Transverse colon (tissue), 4 donors: ENCODE measurements at regions not wholly inside any gene's neighbourhood (a gene's known extent, or its start where the extent isn't known, plus 50 kb on each side); places are given as distances from the start of the nearest gene placed in this dataset.
"Not testable (repeated sequence)": the region's sequence is repeated elsewhere in the genome, so short reads cannot be mapped to it uniquely, and the experiment has no call there.

Experiments
- DNase-seq: peaks from one replicate; pipeline ENCODE4 v3.0.0-alpha.2; 2019
- H3K27ac ChIP-seq, 4 donors: fragments of 200-600 bp; sonication (generic); 2 replicates each; pipeline ENCODE4 v1.5.1; 2016 to 2018; ENCODE audit warnings: inconsistent platforms in 4 of 4
- H3K27me3 ChIP-seq: fragments of 200-600 bp; sonication (generic); 2 replicates; pipeline ENCODE4 v1.5.1; 2017; ENCODE audit warnings: inconsistent platforms
- H3K36me3 ChIP-seq, 4 donors: fragments of 200-600 bp; sonication (generic); 2 replicates each; pipeline ENCODE4 v1.5.1; 2017 to 2019; ENCODE audit warnings: inconsistent platforms in 4 of 4
- H3K4me1 ChIP-seq, 4 donors: fragments of 200-600 bp; sonication (generic); 2 replicates each; pipeline ENCODE4 v1.5.1; 2017 to 2020; ENCODE audit warnings: inconsistent platforms in 4 of 4
- H3K4me3 ChIP-seq, 4 donors: fragments of 200-600 bp; sonication (generic); 1 replicate in 1 of 4; 2 replicates in 3 of 4; pipeline versions ENCODE4 v1.5.1 to v1.6.1; 2017 to 2019; ENCODE audit warnings: inconsistent platforms in 4 of 4
- H3K9me3 ChIP-seq, 2 donors: fragments of 200-600 bp; sonication (generic); 2 replicates each; pipeline ENCODE4 v1.5.1; 2017 to 2019; ENCODE audit warnings: inconsistent platforms in 2 of 2
- EP300 ChIP-seq: sonication (generic); formaldehyde crosslinking; IDR thresholded peaks from one replicate; pipeline ENCODE4 v1.6.1; 2017; ENCODE audit warnings: antibody characterized with exemption, low read depth
- POLR2A ChIP-seq: fragments of 450-650 bp; IDR thresholded peaks from one replicate; pipeline ENCODE4 v1.6.1; 2016; ENCODE audit warnings: antibody characterized with exemption, mild to moderate bottlenecking, moderate library complexity
- POLR2AphosphoS5 ChIP-seq, 3 donors: sonication (generic); formaldehyde crosslinking; IDR thresholded peaks; one replicate each; pipeline ENCODE4 v1.6.1; 2016; ENCODE audit warnings: antibody characterized with exemption in 3 of 3
- WGBS, 2 donors: methylation state at CpG; one replicate each; pipeline ENCODE4 v1.1.5; 2018; ENCODE audit warnings: low coverage in 1 of 2; 5-methylcytosine and 5-hydroxymethylcytosine counted together
- in situ Hi-C, 4 donors: fragments of 200-750 bp; cut with MboI; loops; one replicate each; pipeline versions ENCODE4 v1.15.0 to v1.15.1; 2017; ENCODE audit warnings: low sequenced_read_pairs in 3 of 4, low pct_ligation_motif_present in 1 of 4, low pct_unique_long_range_greater_than_20kb in 1 of 4
- intact Hi-C: fragments of 100-400 bp; cut with DNase I; formaldehyde crosslinking; loops from one replicate; pipeline ENCODE4 v1.15.1; 2023; ENCODE audit warnings: low total_unique reads
- TF ChIP-seq, protein P1 (sequence below), 5 experiments: fragments of 200-600 bp in 3 of 5; fragments of 450-650 bp in 2 of 5; sonication (generic) in 3 of 5; IDR thresholded peaks; 1 replicate in 2 of 5; 2 replicates in 3 of 5; pipeline ENCODE4 v1.5.1; 2016 to 2017; ENCODE audit warnings: antibody characterized with exemption in 5 of 5, inconsistent platforms in 3 of 5, mild to moderate bottlenecking in 2 of 5, moderate library complexity in 1 of 5

- intact Hi-C loops: no loop called here
- no peaks in the 10 kb centered on the region for H3K36me3 ChIP-seq
- DNase-seq: no peak
- H3K4me1 ChIP-seq: peaks cover 0 to 18% (median 4%) of the 10 kb centered on the region in 4 donors
- H3K9me3 ChIP-seq: no peaks in the 10 kb centered on the region
- H3K4me3 ChIP-seq: no peak overlapping the region
- H3K27ac ChIP-seq: no peak overlapping the region
- no peaks in the 10 kb centered on the region for H3K27me3 ChIP-seq
- TF ChIP-seq POLR2A: no peak
- TF ChIP-seq, protein P1, sequence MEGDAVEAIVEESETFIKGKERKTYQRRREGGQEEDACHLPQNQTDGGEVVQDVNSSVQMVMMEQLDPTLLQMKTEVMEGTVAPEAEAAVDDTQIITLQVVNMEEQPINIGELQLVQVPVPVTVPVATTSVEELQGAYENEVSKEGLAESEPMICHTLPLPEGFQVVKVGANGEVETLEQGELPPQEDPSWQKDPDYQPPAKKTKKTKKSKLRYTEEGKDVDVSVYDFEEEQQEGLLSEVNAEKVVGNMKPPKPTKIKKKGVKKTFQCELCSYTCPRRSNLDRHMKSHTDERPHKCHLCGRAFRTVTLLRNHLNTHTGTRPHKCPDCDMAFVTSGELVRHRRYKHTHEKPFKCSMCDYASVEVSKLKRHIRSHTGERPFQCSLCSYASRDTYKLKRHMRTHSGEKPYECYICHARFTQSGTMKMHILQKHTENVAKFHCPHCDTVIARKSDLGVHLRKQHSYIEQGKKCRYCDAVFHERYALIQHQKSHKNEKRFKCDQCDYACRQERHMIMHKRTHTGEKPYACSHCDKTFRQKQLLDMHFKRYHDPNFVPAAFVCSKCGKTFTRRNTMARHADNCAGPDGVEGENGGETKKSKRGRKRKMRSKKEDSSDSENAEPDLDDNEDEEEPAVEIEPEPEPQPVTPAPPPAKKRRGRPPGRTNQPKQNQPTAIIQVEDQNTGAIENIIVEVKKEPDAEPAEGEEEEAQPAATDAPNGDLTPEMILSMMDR (IDR thresholded peaks at IDR 0.05): no peak
- no peak for TF ChIP-seq EP300
- TF ChIP-seq POLR2AphosphoS5 (IDR thresholded peaks at IDR 0.05): no peak
- in situ Hi-C loops: no loop called here
- WGBS, 2 donors: 82 to 93% methylated on average over 1 of the region's 1 CpG
These were observed 243.9 kb downstream of the ETV1 start for GRCh38 chr7:13745530-13745929.

- intact Hi-C loops: no loop called here
- WGBS, 2 donors: 70 to 71% methylated on average over 5 to 6 of the region's 6 CpGs
- no peak for DNase-seq
- in situ Hi-C loops: no loop called here
- Histone ChIP-seq H3K27ac (no peak overlapping the region), H3K9me3 (no peaks in the 10 kb centered on the region), H3K27me3 (no peaks in the 10 kb centered on the region), H3K4me1 (no peaks in the 10 kb centered on the region), H3K4me3 (no peak overlapping the region), H3K36me3 (no peaks in the 10 kb centered on the region)
- TF ChIP-seq POLR2A (no peak), POLR2AphosphoS5 (IDR thresholded peaks at IDR 0.05) (no peak), EP300 (no peak)
- TF ChIP-seq, protein P1 (IDR thresholded peaks at IDR 0.05): no peak
These were observed 240.5 kb downstream of the ETV1 start for GRCh38 chr7:13748998-13749397.

- TF ChIP-seq EP300 (no peak), POLR2A (no peak)
- H3K27me3 ChIP-seq: no peaks in the 10 kb centered on the region
- no peaks in the 10 kb centered on the region for H3K4me1 ChIP-seq
- intact Hi-C loops (no loop called here), in situ Hi-C loops (no loop called here)
- WGBS, 2 donors: 88 to 90% methylated on average over 3 of the region's 3 CpGs
- no peaks in the 10 kb centered on the region for H3K9me3 ChIP-seq
- no peaks in the 10 kb centered on the region for H3K36me3 ChIP-seq
- no peak overlapping the region for H3K27ac ChIP-seq
- no peak for DNase-seq
- H3K4me3 ChIP-seq: no peak overlapping the region
These were observed 239.8 kb downstream of the ETV1 start for GRCh38 chr7:13749636-13750035.

- no peak for TF ChIP-seq EP300
- TF ChIP-seq, protein P1 (IDR thresholded peaks at IDR 0.05): no peak
- TF ChIP-seq POLR2AphosphoS5 (IDR thresholded peaks at IDR 0.05): no peak
- no peak for TF ChIP-seq POLR2A
- no peak for DNase-seq
- intact Hi-C loops (no loop called here), in situ Hi-C loops (no loop called here)
- H3K4me1 ChIP-seq: no peaks in the 10 kb centered on the region
- H3K27ac ChIP-seq: no peak overlapping the region
- 51 to 75% methylated on average over 1 of the region's 1 CpG for WGBS, 2 donors
- H3K9me3 ChIP-seq: no peaks in the 10 kb centered on the region
- no peaks in the 10 kb centered on the region for H3K27me3 ChIP-seq
- H3K36me3 ChIP-seq: no peaks in the 10 kb centered on the region
- H3K4me3 ChIP-seq: no peak overlapping the region
These were observed 237.7 kb downstream of the ETV1 start for GRCh38 chr7:13751766-13752165.

DNA sequence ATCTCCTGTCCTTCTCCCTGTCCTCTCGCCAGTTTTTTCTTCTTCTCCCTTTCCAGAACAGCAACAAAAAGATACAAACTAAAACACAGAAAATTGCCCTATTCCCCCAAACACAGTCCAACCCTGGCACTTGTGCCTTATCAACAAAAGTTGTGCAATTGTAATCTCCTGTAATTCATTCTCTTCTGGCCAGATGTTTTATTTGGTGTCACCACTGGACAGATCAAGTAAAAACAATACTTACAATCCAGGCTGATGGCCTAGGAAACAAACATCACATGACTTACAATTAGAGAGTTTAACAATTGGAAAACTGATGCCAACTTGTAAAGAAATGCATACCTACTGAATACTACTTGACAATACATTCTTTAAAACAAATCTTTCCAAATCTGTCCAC, 231.6 kb downstream of the ETV1 start:
- in situ Hi-C loops: no loop called here
- intact Hi-C loops: no loop called here
- Histone ChIP-seq H3K4me3 (no peak overlapping the region), H3K27me3 (no peaks in the 10 kb centered on the region), H3K27ac (no peak overlapping the region), H3K36me3 (no peaks in the 10 kb centered on the region), H3K4me1 (no peaks in the 10 kb centered on the region), H3K9me3 (no peaks in the 10 kb centered on the region)
- no peak for DNase-seq
- 82 to 83% methylated on average over 1 of the region's 1 CpG for WGBS, 2 donors
- TF ChIP-seq POLR2AphosphoS5 (IDR thresholded peaks at IDR 0.05): no peak
- no peak for TF ChIP-seq EP300
- TF ChIP-seq, protein P1 (IDR thresholded peaks at IDR 0.05): no peak
- no peak for TF ChIP-seq POLR2A

GRCh38 chr7:13765853-13766252, 223.6 kb downstream of the ETV1 start:
- in situ Hi-C loops, H3K27ac ChIP-seq, H3K4me1 ChIP-seq, H3K4me3 ChIP-seq, H3K9me3 ChIP-seq, H3K27me3 ChIP-seq, intact Hi-C loops, H3K36me3 ChIP-seq, DNase-seq: not testable (repeated sequence)
- WGBS, 2 donors: 95% methylated on average over 16 of the region's 16 CpGs; no CpG with 5 or more reads in 1 of the 2 donors
